Naive thymus-derived CD4-positive, alpha-beta T cell (primary cell): ENCODE measurements at regions not wholly inside any gene's neighbourhood (a gene's known extent, or its start where the extent isn't known, plus 50 kb on each side); places are given as distances from the start of the nearest gene placed in this dataset.

Experiments
- ATAC-seq: fragments of 150-1000 bp; cut with Tn5 transposase; 2 replicates; pipeline ENCODE4 v1.10.0; 2021; ENCODE audit warnings: mild to moderate bottlenecking, moderate library complexity
- CTCF ChIA-PET: fragments of 350-600 bp; sonication (Branson Sonifier 250); formaldehyde crosslinking; loops from one replicate; lab custom pipeline; 2021; ENCODE audit warnings: antibody characterized with exemption; lab: Charles Lee
- POLR2A ChIA-PET: fragments of 350-600 bp; sonication (Branson Sonifier 250); formaldehyde crosslinking; loops from one replicate; lab custom pipeline; 2021; ENCODE audit warnings: antibody characterized with exemption, inconsistent platforms; lab: Charles Lee
- DNase-seq, 9 donors: peaks; one replicate each; pipeline versions ENCODE4 v3.0.0 to v3.0.0-alpha.2; 2020 to 2022; ENCODE audit warnings: mixed read lengths in 1 of 9
- H3K27ac ChIP-seq: one replicate; pipeline ENCODE4 v1.7.0; 2013; ENCODE audit warnings: mild to moderate bottlenecking, low read depth, low read length, moderate library complexity
- H3K27me3 ChIP-seq, 2 donors: one replicate each; pipeline ENCODE4 v1.7.0; 2013; ENCODE audit warnings: low read length in 2 of 2, mild to moderate bottlenecking in 2 of 2, moderate library complexity in 2 of 2; ENCODE audit not compliant: control insufficient read depth in 2 of 2, insufficient read depth in 2 of 2
- H3K36me3 ChIP-seq, 3 experiments: 1 replicate in 2 of 3; 2 replicates in 1 of 3; pipeline ENCODE4 v1.7.0; 2013; ENCODE audit warnings: low read length in 3 of 3, mild to moderate bottlenecking in 3 of 3, moderate library complexity in 1 of 3; ENCODE audit not compliant: insufficient read depth in 3 of 3, control insufficient read depth in 2 of 3
- H3K4me1 ChIP-seq, 2 donors: one replicate each; pipeline ENCODE4 v1.7.0; 2013; ENCODE audit warnings: low read length in 2 of 2, mild to moderate bottlenecking in 2 of 2, moderate library complexity in 1 of 2; ENCODE audit not compliant: control insufficient read depth in 2 of 2, insufficient read depth in 2 of 2
- H3K4me3 ChIP-seq: 2 replicates; pipeline ENCODE4 v1.7.0; 2013; ENCODE audit warnings: mild to moderate bottlenecking, low read length
- H3K9me3 ChIP-seq, 3 experiments: 1 replicate in 2 of 3; 2 replicates in 1 of 3; pipeline ENCODE4 v1.7.0; 2013; ENCODE audit warnings: low read length in 3 of 3; ENCODE audit not compliant: control insufficient read depth in 2 of 3
- H3K27ac Mint-ChIP-seq, 9 donors: one replicate each; pipeline ENCODE4 v1.8.0; 2020 to 2022; ENCODE audit warnings: mixed read lengths in 9 of 9, mild to moderate bottlenecking in 8 of 9, moderate library complexity in 5 of 9, inconsistent platforms in 2 of 9
- H3K27me3 Mint-ChIP-seq, 5 donors: one replicate each; pipeline ENCODE4 v1.8.0; 2021 to 2022; ENCODE audit warnings: mixed read lengths in 5 of 5, mild to moderate bottlenecking in 1 of 5
- H3K36me3 Mint-ChIP-seq, 5 donors: one replicate each; pipeline ENCODE4 v1.8.0; 2020 to 2022; ENCODE audit warnings: mixed read lengths in 5 of 5, mild to moderate bottlenecking in 3 of 5, inconsistent platforms in 1 of 5
- H3K4me1 Mint-ChIP-seq, 7 donors: one replicate each; pipeline ENCODE4 v1.8.0; 2020 to 2022; ENCODE audit warnings: mixed read lengths in 7 of 7, mild to moderate bottlenecking in 3 of 7, inconsistent platforms in 1 of 7
- H3K4me3 Mint-ChIP-seq, 10 donors: one replicate each; pipeline ENCODE4 v1.8.0; 2020 to 2022; ENCODE audit warnings: mild to moderate bottlenecking in 10 of 10, mixed read lengths in 10 of 10, moderate library complexity in 6 of 10, inconsistent platforms in 2 of 10
- H3K9me3 Mint-ChIP-seq, 11 donors: one replicate each; pipeline ENCODE4 v1.8.0; 2020 to 2022; ENCODE audit warnings: mixed read lengths in 11 of 11, mild to moderate bottlenecking in 4 of 11, inconsistent platforms in 1 of 11, moderate library complexity in 1 of 11
- intact Hi-C, 2 donors: fragments of 100-400 bp; cut with micrococcal nuclease; formaldehyde crosslinking; loops; one replicate each; pipeline ENCODE4 v1.15.1; 2023

DNA sequence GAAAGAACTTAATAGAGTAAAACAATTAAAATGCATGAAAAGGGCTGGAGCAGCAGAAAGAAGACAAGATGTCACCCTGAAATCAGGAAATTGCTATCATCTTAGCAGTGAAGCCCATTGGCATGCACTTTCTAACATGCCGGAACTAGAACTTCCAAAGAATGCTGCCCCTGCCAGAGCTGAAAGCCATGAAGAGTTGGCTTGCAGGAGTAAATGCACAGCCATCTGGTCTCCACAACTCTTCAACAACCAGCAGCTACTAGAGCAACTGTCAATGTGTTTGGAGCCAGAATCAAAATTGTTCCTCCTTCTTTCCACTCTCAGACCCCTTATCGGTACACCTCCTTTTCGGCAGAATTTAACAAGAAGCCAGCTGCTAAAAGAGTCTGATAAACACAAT is 414.1 kb downstream of the KCNH5 start:
- POLR2A ChIA-PET, result no interaction called here
- Mint-ChIP-seq H3K4me1 (no peaks in the 10 kb centered on the region), H3K36me3 (peaks cover 0 to 4% (median 0%) of the 10 kb centered on the region in 5 donors), H3K9me3 (peaks cover 0 to 16% (median 8%) of the 10 kb centered on the region in 11 donors), H3K27ac (no peak overlapping the region), H3K4me3 (no peak overlapping the region), H3K27me3 (peaks cover 0 to 6% (median 0%) of the 10 kb centered on the region in 5 donors)
- no peak for DNase-seq
- Histone ChIP-seq H3K9me3 (no peaks in the 10 kb centered on the region), H3K36me3 (no peaks in the 10 kb centered on the region), H3K27me3 (no peaks in the 10 kb centered on the region), H3K4me3 (no peak overlapping the region), H3K4me1 (no peaks in the 10 kb centered on the region), H3K27ac (no peak overlapping the region)
- CTCF ChIA-PET, result no interaction called here
- ATAC-seq, result no peak
- intact Hi-C loops, result no loop called here

DNA sequence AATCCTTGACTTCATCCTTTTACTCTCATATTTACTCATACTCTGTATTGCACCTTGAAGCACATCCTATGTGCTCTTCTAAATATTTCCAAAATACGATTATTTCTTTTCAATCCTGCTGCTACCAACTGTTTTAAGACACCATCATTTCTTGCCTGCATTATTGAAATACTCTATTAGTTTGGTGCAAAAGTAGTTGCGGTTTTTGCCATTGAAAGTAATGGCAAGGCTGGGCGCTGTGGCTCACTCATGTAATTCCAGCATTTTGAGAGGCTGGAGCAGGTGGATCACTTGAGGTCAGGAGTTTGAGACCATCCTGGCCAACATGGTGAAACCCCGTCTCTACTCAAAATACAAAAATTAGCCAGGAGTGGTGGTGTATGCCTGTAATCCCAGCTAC is 412.5 kb downstream of the KCNH5 start:
- Mint-ChIP-seq H3K36me3 (peaks cover 0 to 4% (median 0%) of the 10 kb centered on the region in 5 donors), H3K27ac (no peak overlapping the region), H3K4me1 (no peaks in the 10 kb centered on the region), H3K9me3 (peaks cover 0 to 13% (median 7%) of the 10 kb centered on the region in 11 donors), H3K27me3 (peaks cover 0 to 6% (median 0%) of the 10 kb centered on the region in 5 donors), H3K4me3 (no peak overlapping the region)
- DNase-seq (no peak), ATAC-seq (no peak)
- intact Hi-C loops, result no loop called here
- H3K4me1 ChIP-seq, result no peaks in the 10 kb centered on the region
- no peaks in the 10 kb centered on the region for H3K27me3 ChIP-seq
- H3K36me3 ChIP-seq, result no peaks in the 10 kb centered on the region
- no peak overlapping the region for H3K27ac ChIP-seq
- H3K4me3 ChIP-seq, result no peak overlapping the region
- CTCF ChIA-PET, result no interaction called here
- POLR2A ChIA-PET, result interaction anchor here (0.5 kb wide), 1 partner anchor 24 kb away, joined by 3 read pairs; no protein-coding TSS in a partner anchor
- no peaks in the 10 kb centered on the region for H3K9me3 ChIP-seq

DNA sequence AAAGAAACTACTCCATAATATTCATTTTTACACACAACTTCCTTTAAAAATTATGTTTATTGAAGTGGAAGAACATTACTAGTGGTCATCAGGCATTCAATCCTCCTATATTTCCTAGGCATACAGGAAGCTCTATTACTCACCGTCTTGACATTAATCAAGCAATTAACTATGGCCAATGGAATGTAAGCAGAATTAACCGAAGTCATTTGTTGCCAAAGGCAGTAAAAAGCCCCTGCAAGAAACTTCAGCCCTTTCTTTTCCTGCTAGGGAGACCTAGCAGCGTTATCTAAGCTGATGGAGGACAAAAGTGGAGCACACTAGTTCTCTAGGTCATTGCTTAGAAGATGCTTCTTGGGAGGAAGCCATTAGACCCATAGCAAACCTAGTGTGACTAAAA is 399.6 kb downstream of the KCNH5 start:
- Mint-ChIP-seq H3K4me3 (no peak overlapping the region), H3K36me3 (no peaks in the 10 kb centered on the region), H3K27me3 (no peaks in the 10 kb centered on the region), H3K4me1 (no peaks in the 10 kb centered on the region), H3K27ac (no peak overlapping the region), H3K9me3 (peaks cover 0 to 22% (median 3%) of the 10 kb centered on the region in 11 donors)
- Histone ChIP-seq H3K36me3 (no peaks in the 10 kb centered on the region), H3K27me3 (no peaks in the 10 kb centered on the region), H3K4me3 (no peak overlapping the region), H3K9me3 (no peaks in the 10 kb centered on the region), H3K4me1 (no peaks in the 10 kb centered on the region), H3K27ac (no peak overlapping the region)
- ChIA-PET CTCF (no interaction called here), POLR2A (no interaction called here)
- ATAC-seq (no peak), DNase-seq (no peak)
- intact Hi-C loops, result no loop called here
